AG08396 (cell line): ENCODE measurements at regions not wholly inside any gene's neighbourhood (a gene's known extent, or its start where the extent isn't known, plus 50 kb on each side); places are given as distances from the start of the nearest gene placed in this dataset.

ENCODE experiments used
- DNase-seq: peaks from one replicate; pipeline ENCODE4 v3.0.0; 2012; ENCODE audit warnings: low spot score, mixed read lengths

GRCh38 chr10:123526356-123527064 is 139.6 kb upstream of the GPR26 start:
- no peak for DNase-seq

- DNase-seq = no peak
Measured at GRCh38 chr10:123527151-123527550, 139.0 kb upstream of the GPR26 start.

GRCh38 chr10:123529146-123529760 is 136.9 kb upstream of the GPR26 start:
- no peak for DNase-seq

GRCh38 chr10:123530166-123530870 is 135.8 kb upstream of the GPR26 start:
- DNase-seq = no peak

- no peak for DNase-seq
Measured at GRCh38 chr10:123535386-123535785, 130.8 kb upstream of the GPR26 start.

- no peak for DNase-seq
Measured at GRCh38 chr10:123536176-123536845, 129.8 kb upstream of the GPR26 start.

- no peak for DNase-seq
Measured at GRCh38 chr10:123537188-123537961, 128.8 kb upstream of the GPR26 start.

GRCh38 chr10:123538401-123539320 is 127.5 kb upstream of the GPR26 start:
- no peak for DNase-seq

GRCh38 chr10:123544986-123545385 is 121.2 kb upstream of the GPR26 start:
- DNase-seq = no peak

GRCh38 chr10:123548770-123549169 is 117.4 kb upstream of the GPR26 start:
- DNase-seq = no peak

- DNase-seq = no peak
Measured at GRCh38 chr10:123549761-123550454, 116.2 kb upstream of the GPR26 start.

GRCh38 chr10:123550675-123551096 is 115.5 kb upstream of the GPR26 start:
- no peak for DNase-seq

- no peak for DNase-seq
Measured at GRCh38 chr10:123551259-123551658, 114.9 kb upstream of the GPR26 start.

- no peak for DNase-seq
Measured at GRCh38 chr10:123552760-123553554, 113.2 kb upstream of the GPR26 start.

GRCh38 chr10:123553810-123554430 is 112.2 kb upstream of the GPR26 start:
- no peak for DNase-seq

- DNase-seq = no peak
Measured at GRCh38 chr10:123554656-123555055, 111.5 kb upstream of the GPR26 start.

- DNase-seq = no peak
Measured at GRCh38 chr10:123555616-123556015, 110.5 kb upstream of the GPR26 start.

GRCh38 chr10:123556049-123556448 is 110.1 kb upstream of the GPR26 start:
- DNase-seq = no peak

GRCh38 chr10:123556736-123557135 is 109.4 kb upstream of the GPR26 start:
- no peak for DNase-seq
